Ovary (tissue), 7 donors: ENCODE measurements at regions not wholly inside any gene's neighbourhood (a gene's known extent, or its start where the extent isn't known, plus 50 kb on each side); places are given as distances from the start of the nearest gene placed in this dataset.

Source experiments
- DNase-seq, 5 donors: peaks; one replicate each; pipeline ENCODE4 v3.0.0-alpha.2; 2019 to 2020
- H3K27ac ChIP-seq, 2 donors: fragments of 200-600 bp; one replicate each; pipeline versions ENCODE4 v1.5.1 to v1.8.0; 2019 to 2022
- H3K27me3 ChIP-seq: fragments of 200-600 bp; one replicate; pipeline ENCODE4 v1.8.0; 2022
- H3K36me3 ChIP-seq: fragments of 200-600 bp; sonication (generic); one replicate; pipeline ENCODE4 v1.5.1; 2019
- H3K4me1 ChIP-seq: one replicate; pipeline ENCODE4 v1.8.1; 2013; ENCODE audit warnings: mild to moderate bottlenecking, moderate library complexity; ENCODE audit not compliant: insufficient read depth
- H3K4me3 ChIP-seq: fragments of 200-600 bp; sonication (generic); one replicate; pipeline ENCODE4 v1.5.1; 2017
- H3K9me3 ChIP-seq, 2 donors: fragments of 200-600 bp in 1 of 2; sonication (generic) in 1 of 2; one replicate each; pipeline versions ENCODE4 v1.5.1 to v1.8.1; 2013 to 2019; ENCODE audit warnings: mild to moderate bottlenecking in 1 of 2, moderate library complexity in 1 of 2
- CTCF ChIP-seq, 3 donors: fragments of 450-650 bp in 2 of 3; fragments of 200-600 bp in 1 of 3; IDR thresholded peaks; one replicate each; pipeline versions ENCODE4 v1.5.1 to v1.8.0; 2016 to 2022; ENCODE audit warnings: antibody characterized with exemption in 3 of 3, mild to moderate bottlenecking in 1 of 3
- EP300 ChIP-seq: sonication (generic); formaldehyde crosslinking; IDR thresholded peaks from one replicate; pipeline ENCODE4 v1.6.1; 2017; ENCODE audit warnings: antibody characterized with exemption
- POLR2A ChIP-seq: fragments of 450-650 bp; IDR thresholded peaks from one replicate; pipeline ENCODE4 v1.6.1; 2017; ENCODE audit warnings: antibody characterized with exemption, mild to moderate bottlenecking, moderate library complexity
- WGBS, 3 donors: extraction: QIAGEN DNeasy Blood & Tissue Kit in 1 of 3; methylation state at CpG; one replicate each; pipeline versions ENCODE4 v1.1.5 to v1.1.7; 2013 to 2017; 5-methylcytosine and 5-hydroxymethylcytosine counted together
- intact Hi-C, 4 donors: fragments of 100-400 bp; cut with DNase I; formaldehyde crosslinking; loops; one replicate each; pipeline versions ENCODE4 v1.11.0 to v1.15.1; 2022 to 2023
- donor health status: DM: no; HTN: no; CAD: no; lungs with moderate emphysema.
- donor health status: DM: no; HTN: no; CAD: no.
- donor health status: Bipolar disorder and iron deficiency.
- donor health status: DM: no; HTN: no; CAD: no.
- donor health status: DM: yes; HTN: yes; CAD: no.

- no peak overlapping the region for H3K4me3 ChIP-seq
Observed at GRCh38 chr12:90773491-90773890, 181.5 kb downstream of the CCER1 start.

GRCh38 chr12:90770861-90771260 lies 184.1 kb downstream of the CCER1 start:
- intact Hi-C loops, result no loop called here
- H3K36me3 ChIP-seq, result no peaks in the 10 kb centered on the region
- no peaks in the 10 kb centered on the region for H3K27me3 ChIP-seq
- H3K9me3 ChIP-seq, result no peaks in the 10 kb centered on the region
- no peak overlapping the region for H3K4me3 ChIP-seq
- H3K4me1 ChIP-seq, result no peaks in the 10 kb centered on the region
- no peak for TF ChIP-seq POLR2A
- TF ChIP-seq EP300, result no peak
- no peak for TF ChIP-seq CTCF (IDR thresholded peaks at IDR 0.05)
- WGBS, 3 donors, result 74 to 83% (median 74%) methylated on average over 1 of the region's 1 CpG
- no peak for DNase-seq
- H3K27ac ChIP-seq, result no peak overlapping the region

More at GRCh38 chr12:90773491-90773890, 181.5 kb downstream of the CCER1 start:
- intact Hi-C loops, result no loop called here
- H3K27me3 ChIP-seq, result no peaks in the 10 kb centered on the region
- no peak overlapping the region for H3K27ac ChIP-seq
- no peak for TF ChIP-seq CTCF (IDR thresholded peaks at IDR 0.05)
- TF ChIP-seq POLR2A, result no peak
- no peak for TF ChIP-seq EP300
- H3K9me3 ChIP-seq, result no peaks in the 10 kb centered on the region
- no peaks in the 10 kb centered on the region for H3K4me1 ChIP-seq
- no peaks in the 10 kb centered on the region for H3K36me3 ChIP-seq
- WGBS, 3 donors, result 39 to 46% (median 40%) methylated on average over 1 of the region's 1 CpG
- no peak for DNase-seq

GRCh38 chr12:90757957-90758356 lies 197.0 kb downstream of the CCER1 start:
- no peaks in the 10 kb centered on the region for H3K27me3 ChIP-seq
- H3K9me3 ChIP-seq, result no peaks in the 10 kb centered on the region
- H3K36me3 ChIP-seq, result no peaks in the 10 kb centered on the region
- intact Hi-C loops, result no loop called here
- 88 to 92% (median 89%) methylated on average over 1 of the region's 1 CpG for WGBS, 3 donors
- DNase-seq, result no peak
- H3K4me1 ChIP-seq, result no peaks in the 10 kb centered on the region
- no peak overlapping the region for H3K27ac ChIP-seq
- H3K4me3 ChIP-seq, result no peak overlapping the region
- TF ChIP-seq EP300, result no peak
- no peak for TF ChIP-seq CTCF (IDR thresholded peaks at IDR 0.05)
- TF ChIP-seq POLR2A, result no peak

GRCh38 chr12:90745211-90745610 lies 209.8 kb downstream of the CCER1 start:
- Histone ChIP-seq H3K36me3 (no peaks in the 10 kb centered on the region), H3K27me3 (no peaks in the 10 kb centered on the region), H3K4me3 (no peak overlapping the region), H3K27ac (no peak overlapping the region), H3K4me1 (no peaks in the 10 kb centered on the region), H3K9me3 (no peaks in the 10 kb centered on the region)
- WGBS, 3 donors, result 76 to 79% (median 78%) methylated on average over 1 of the region's 1 CpG
- DNase-seq, result no peak
- intact Hi-C loops, result no loop called here
- TF ChIP-seq EP300 (no peak), POLR2A (no peak), CTCF (IDR thresholded peaks at IDR 0.05) (no peak)

- Histone ChIP-seq H3K27ac (no peak overlapping the region), H3K36me3 (no peaks in the 10 kb centered on the region), H3K9me3 (no peaks in the 10 kb centered on the region), H3K4me3 (no peak overlapping the region), H3K4me1 (no peaks in the 10 kb centered on the region), H3K27me3 (no peaks in the 10 kb centered on the region)
- intact Hi-C loops, result no loop called here
- WGBS, 3 donors, result 35 to 55% (median 46%) methylated on average over 4 of the region's 4 CpGs
- DNase-seq, result no peak
- TF ChIP-seq EP300, result no peak
- TF ChIP-seq CTCF (IDR thresholded peaks at IDR 0.05), result no peak
- no peak for TF ChIP-seq POLR2A
Observed at GRCh38 chr12:90741611-90742010, 213.4 kb downstream of the CCER1 start.
